ENCODE measurements at regions not wholly inside any gene's neighbourhood (a gene's known extent, or its start where the extent isn't known, plus 50 kb on each side); places are given as distances from the start of the nearest gene placed in this dataset.

- no peak for TF ChIP-seq CTCF (IDR thresholded peaks at IDR 0.05; ENCODE audit: low read depth, low read length)
- no peak for DNase-seq
- H3K36me3 ChIP-seq: no peaks in the 10 kb centered on the region
- no peaks in the 10 kb centered on the region for H3K27me3 ChIP-seq
- H3K4me1 ChIP-seq: no peaks in the 10 kb centered on the region
- H3K9me3 ChIP-seq: no peaks in the 10 kb centered on the region
- H3K4me3 ChIP-seq (ENCODE audit: low read depth, low read length): no peak overlapping the region
These were observed 50.6 kb upstream of the ZMYND8 start for GRCh38 chr20:47406849-47407682.

- Histone ChIP-seq H3K4me3 (ENCODE audit: low read depth, low read length) (no peak overlapping the region), H3K27me3 (no peaks in the 10 kb centered on the region), H3K9me3 (no peaks in the 10 kb centered on the region; the same call in 1 of the 2 replicates), H3K36me3 (no peaks in the 10 kb centered on the region), H3K4me1 (no peaks in the 10 kb centered on the region)
- TF ChIP-seq CTCF (IDR thresholded peaks at IDR 0.05; ENCODE audit: low read depth, low read length): no peak
- no peak for DNase-seq
These were observed 54.7 kb upstream of the ZMYND8 start for GRCh38 chr20:47411161-47411560.

- Histone ChIP-seq H3K4me1 (no peaks in the 10 kb centered on the region), H3K36me3 (no peaks in the 10 kb centered on the region), H3K27me3 (no peaks in the 10 kb centered on the region), H3K4me3 (ENCODE audit: low read depth, low read length) (no peak overlapping the region), H3K9me3 (no peaks in the 10 kb centered on the region; the same call in 1 of the 2 replicates)
- DNase-seq: no peak
- TF ChIP-seq CTCF (IDR thresholded peaks at IDR 0.05; ENCODE audit: low read depth, low read length): no peak
These were observed 55.6 kb upstream of the ZMYND8 start for GRCh38 chr20:47412083-47412482.

- Histone ChIP-seq H3K36me3 (no peaks in the 10 kb centered on the region), H3K4me3 (ENCODE audit: low read depth, low read length) (no peak overlapping the region), H3K4me1 (no peaks in the 10 kb centered on the region), H3K9me3 (no peaks in the 10 kb centered on the region; the same call in 1 of the 2 replicates), H3K27me3 (no peaks in the 10 kb centered on the region)
- DNase-seq: no peak
- TF ChIP-seq CTCF (IDR thresholded peaks at IDR 0.05; ENCODE audit: low read depth, low read length): no peak
These were observed 56.7 kb upstream of the ZMYND8 start for GRCh38 chr20:47413189-47413588.

- Histone ChIP-seq H3K27me3 (no peaks in the 10 kb centered on the region; the same call in 1 of the 2 replicates), H3K9me3 (no peaks in the 10 kb centered on the region; the same call in 1 of the 2 replicates), H3K4me3 (ENCODE audit: low read depth, low read length) (no peak overlapping the region), H3K4me1 (no peaks in the 10 kb centered on the region), H3K36me3 (no peaks in the 10 kb centered on the region)
- TF ChIP-seq CTCF (IDR thresholded peaks at IDR 0.05; ENCODE audit: low read depth, low read length): no peak
- DNase-seq: no peak
These were observed 61.0 kb upstream of the ZMYND8 start for GRCh38 chr20:47417245-47418068.

Measured in BE2C (cell line).